ENCODE measurements at regions not wholly inside any gene's neighbourhood (a gene's known extent, or its start where the extent isn't known, plus 50 kb on each side); places are given as distances from the start of the nearest gene placed in this dataset.

DNA sequence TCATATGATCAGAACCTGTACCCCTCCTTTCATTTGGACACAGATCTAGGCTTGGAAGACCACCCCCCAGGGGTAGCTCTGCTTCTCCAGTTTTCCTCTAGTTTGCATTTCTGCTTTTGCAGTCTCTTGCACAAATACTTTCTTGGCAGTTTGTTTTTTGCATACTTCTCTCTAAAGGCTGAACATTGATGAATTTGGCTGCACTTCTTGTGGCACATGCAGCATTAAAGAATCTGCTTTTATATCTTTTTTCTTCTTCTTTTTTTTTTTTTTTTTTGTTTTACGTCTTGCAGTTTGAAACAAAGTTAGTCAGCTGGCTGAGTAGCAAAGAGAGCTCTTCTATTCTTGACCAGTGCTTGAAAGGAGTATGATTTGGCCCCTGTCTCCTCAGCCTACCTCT lies 273.0 kb downstream of the GLUD2 start:
- TF ChIP-seq CTCF (IDR thresholded peaks at IDR 0.05; ENCODE audit: low read length, missing control alignments): no peak

GRCh38 chrX:121322159-121322558 lies 274.7 kb downstream of the GLUD2 start:
- TF ChIP-seq CTCF (IDR thresholded peaks at IDR 0.05; ENCODE audit: low read length, missing control alignments): peak; percentile 5
- DNase-seq (ENCODE audit: low read depth): no peak
- no peak overlapping the region for H3K4me3 ChIP-seq (replicated peaks; ENCODE audit: low read depth, low read length)

More for the DNA sequence above, 273.0 kb downstream of the GLUD2 start:
- DNase-seq (ENCODE audit: low read depth): no peak
- no peak overlapping the region for H3K4me3 ChIP-seq (replicated peaks; ENCODE audit: low read depth, low read length)

- no peak for TF ChIP-seq CTCF (IDR thresholded peaks at IDR 0.05; ENCODE audit: low read length, missing control alignments)
- no peak for DNase-seq (ENCODE audit: low read depth)
- H3K4me3 ChIP-seq (replicated peaks; ENCODE audit: low read depth, low read length): no peak overlapping the region
These were observed 275.9 kb downstream of the GLUD2 start for GRCh38 chrX:121323337-121323736.

DNA sequence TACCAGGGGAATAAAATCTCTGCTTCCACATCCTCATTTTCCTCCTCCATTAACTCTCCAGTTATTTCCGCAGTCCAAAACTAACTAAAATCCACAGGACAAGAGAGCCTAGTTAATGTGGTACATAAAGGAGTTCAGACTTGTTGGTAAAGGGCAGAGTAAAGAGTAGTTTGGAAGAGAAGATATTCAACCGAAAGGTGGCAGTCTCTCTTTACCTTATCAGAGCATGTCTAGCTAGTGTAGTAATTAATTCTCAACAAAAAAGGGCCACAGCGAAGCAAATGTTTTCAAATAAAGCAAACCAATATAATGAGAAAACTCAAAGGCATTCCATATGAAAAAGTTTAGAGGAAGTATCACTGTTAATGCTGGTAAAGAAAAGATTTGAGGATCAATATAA lies 286.5 kb downstream of the GLUD2 start:
- no peak for DNase-seq (ENCODE audit: low read depth)
- no peak for TF ChIP-seq CTCF (IDR thresholded peaks at IDR 0.05; ENCODE audit: low read length, missing control alignments)
- H3K4me3 ChIP-seq (replicated peaks; ENCODE audit: low read depth, low read length): no peak overlapping the region

- no peak for DNase-seq (ENCODE audit: low read depth)
- no peak for TF ChIP-seq CTCF (IDR thresholded peaks at IDR 0.05; ENCODE audit: low read length, missing control alignments)
- no peak overlapping the region for H3K4me3 ChIP-seq (replicated peaks; ENCODE audit: low read depth, low read length)
These were observed 289.5 kb downstream of the GLUD2 start for GRCh38 chrX:121336831-121337421.

- H3K4me3 ChIP-seq (replicated peaks; ENCODE audit: low read depth, low read length): no peak overlapping the region
- no peak for TF ChIP-seq CTCF (IDR thresholded peaks at IDR 0.05; ENCODE audit: low read length, missing control alignments)
- no peak for DNase-seq (ENCODE audit: low read depth)
These were observed 290.4 kb downstream of the GLUD2 start for GRCh38 chrX:121337816-121338215.

DNA sequence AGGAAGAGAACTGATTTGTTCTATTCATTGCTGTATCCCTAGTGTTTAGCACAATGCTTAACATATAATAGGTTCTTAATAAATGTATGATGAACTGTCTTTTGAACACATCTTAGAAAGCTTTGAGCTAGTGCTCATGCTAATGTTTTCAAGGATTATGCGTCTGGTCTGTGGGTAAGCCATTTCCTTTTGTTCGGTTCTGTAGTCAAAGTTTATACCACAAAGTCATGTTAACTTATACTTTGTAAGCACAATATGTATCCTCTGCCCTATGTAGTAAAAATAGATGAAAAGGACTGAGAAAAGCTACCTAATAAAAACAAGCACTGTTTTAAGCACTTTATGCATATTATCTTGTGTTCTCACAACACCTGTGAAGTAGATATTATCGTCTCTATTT lies 301.9 kb downstream of the GLUD2 start:
- DNase-seq (ENCODE audit: low read depth): no peak
- H3K4me3 ChIP-seq (replicated peaks; ENCODE audit: low read depth, low read length): no peak overlapping the region
- no peak for TF ChIP-seq CTCF (IDR thresholded peaks at IDR 0.05; ENCODE audit: low read length, missing control alignments)

All from fibroblast of pulmonary artery (primary cell).